ENCODE measurements at regions not wholly inside any gene's neighbourhood (a gene's known extent, or its start where the extent isn't known, plus 50 kb on each side); places are given as distances from the start of the nearest gene placed in this dataset.
"Not testable (repeated sequence)": the region's sequence is repeated elsewhere in the genome, so short reads cannot be mapped to it uniquely, and the experiment has no call there.

DNA sequence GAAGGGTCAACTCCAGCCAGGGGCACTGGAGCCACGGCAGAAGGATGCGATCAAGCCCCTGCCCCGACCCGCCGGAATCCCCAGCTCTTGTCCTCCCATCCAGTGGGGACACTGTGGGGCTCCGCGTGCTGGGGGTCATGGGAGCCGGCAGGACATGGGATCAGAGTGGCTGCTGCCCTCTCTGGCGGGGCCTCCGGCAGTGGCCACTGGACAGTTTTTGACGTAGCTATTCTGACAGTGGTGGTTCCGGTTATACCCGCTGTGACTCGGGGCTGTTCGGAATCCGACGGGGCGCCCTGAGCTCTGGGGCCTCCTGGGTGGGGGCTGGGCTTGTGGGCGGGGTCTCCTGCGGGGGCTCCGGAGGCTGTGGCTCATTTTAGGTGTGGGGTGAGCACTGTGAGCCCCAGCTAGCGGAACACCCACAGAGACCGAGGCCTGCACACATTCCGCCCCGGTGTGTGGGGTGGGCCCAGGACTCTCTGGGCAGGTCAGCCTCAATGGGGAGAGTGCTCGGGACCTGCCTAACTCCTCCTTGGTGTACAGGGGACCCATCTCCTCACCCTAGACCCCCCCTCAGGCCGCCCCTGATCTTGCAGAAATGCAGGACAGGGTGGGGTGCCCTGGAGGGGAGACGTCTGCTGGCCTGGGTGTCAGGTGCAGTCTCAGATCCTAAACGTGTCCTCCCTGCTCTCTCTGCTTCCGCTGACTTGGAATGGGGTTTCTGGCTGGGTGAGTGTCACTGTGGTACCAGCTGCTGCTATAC lies 374.2 kb downstream of the TMEM121 start:
- no peak for DNase-seq (ENCODE audit: low read depth in 3 of 3)

DNA sequence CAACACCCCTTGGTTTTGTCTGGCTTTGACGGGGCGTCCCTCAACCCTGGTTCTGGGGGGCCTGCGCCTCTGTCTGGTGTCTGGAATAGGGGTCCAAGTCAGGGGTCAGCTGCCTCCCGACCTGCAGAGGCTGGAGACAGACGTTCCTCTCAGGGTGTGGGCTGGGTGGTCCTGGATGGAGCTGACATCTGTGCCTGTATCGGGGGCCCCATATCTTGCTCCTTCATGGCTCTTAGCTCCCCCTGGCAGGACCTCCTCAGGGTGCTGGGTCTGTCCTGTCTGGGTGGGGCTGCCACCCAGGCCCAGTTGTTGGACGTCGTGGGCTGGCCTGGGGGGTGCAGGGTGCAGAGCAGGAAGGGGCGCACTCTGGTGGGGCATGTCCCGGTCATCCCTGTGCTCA lies 374.8 kb downstream of the TMEM121 start:
- no peak for DNase-seq (ENCODE audit: low read depth in 3 of 3)

DNA sequence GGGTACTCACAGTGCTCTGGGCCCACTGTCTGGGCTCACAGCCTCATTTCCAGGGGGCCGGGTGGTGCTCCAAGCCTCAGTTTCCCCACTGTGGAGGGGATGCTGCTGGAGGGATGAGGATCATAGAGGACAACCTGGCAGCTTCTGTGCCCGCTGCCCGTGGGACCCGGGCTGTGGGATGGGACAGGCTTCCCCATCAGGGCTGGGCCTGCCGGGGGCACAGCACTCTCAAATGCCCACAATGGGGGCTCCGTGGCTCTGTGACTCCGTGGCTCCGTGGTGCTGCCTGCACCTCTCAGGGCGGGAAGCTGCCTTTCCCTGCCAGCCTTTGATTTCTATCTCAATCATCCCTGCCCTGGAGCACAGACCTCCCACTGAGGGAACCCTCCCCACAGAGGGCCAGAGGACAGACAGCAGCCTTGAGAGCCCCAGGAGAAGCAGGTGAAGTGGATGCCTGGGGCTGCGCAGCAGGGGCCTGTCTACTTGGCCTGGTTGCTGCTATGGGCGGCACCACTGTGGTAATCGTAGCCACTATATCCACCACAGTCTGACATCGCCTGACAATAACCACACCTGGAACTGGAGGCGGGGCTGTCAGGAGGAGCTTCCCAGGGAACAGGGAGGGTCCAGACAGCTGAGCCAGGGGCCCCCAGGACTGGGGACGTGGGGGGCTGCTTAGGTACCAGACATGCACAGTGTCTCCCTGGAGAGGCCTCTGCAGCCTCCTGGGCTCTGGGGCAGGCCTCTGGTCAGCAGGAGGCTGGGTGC lies 375.9 kb downstream of the TMEM121 start:
- no peak for DNase-seq (ENCODE audit: low read depth in 3 of 3)

DNA sequence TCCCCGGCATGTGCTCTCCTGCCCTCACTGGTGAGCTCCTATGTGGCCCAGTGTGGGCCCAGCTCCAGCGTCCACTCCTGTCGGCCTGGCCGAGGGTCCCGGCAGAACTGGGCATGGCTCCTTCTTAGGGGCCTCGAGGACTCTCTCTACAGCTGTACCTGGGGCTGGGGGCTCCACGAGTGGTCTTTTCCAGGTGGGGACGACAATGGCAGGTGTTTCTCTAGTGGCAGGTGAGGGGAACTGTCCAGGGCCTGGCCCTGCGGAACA lies 376.4 kb downstream of the TMEM121 start:
- not testable (repeated sequence) for DNase-seq (ENCODE audit: low read depth in 3 of 3)

GRCh38 chr14:105903971-105904370 lies 377.6 kb downstream of the TMEM121 start:
- no peak for DNase-seq (ENCODE audit: low read depth in 3 of 3)

- DNase-seq (ENCODE audit: low read depth in 3 of 3) = no peak
Observed at GRCh38 chr14:105904379-105904778, 378.0 kb downstream of the TMEM121 start.

DNA sequence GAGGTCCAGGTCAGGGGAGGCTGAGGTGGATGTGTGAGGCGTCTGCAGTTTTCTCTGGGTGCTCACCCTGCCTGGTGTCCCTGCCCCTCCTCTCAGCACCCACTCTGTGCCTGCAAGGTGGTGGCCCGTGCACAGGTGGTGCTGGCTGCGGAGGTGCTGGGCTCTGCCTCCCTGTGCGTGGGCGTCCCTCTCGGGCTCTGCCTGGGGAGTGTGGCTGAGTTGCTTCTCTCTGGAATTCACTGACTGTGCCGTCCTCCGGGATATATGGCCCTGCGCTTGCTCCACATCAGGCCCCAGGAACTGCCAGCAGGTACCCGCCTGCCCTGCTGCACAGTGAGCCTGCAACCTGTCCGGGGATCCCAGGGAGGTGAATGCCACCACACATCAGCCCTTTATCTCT lies 379.1 kb downstream of the TMEM121 start:
- no peak for DNase-seq (ENCODE audit: low read depth in 3 of 3)

DNA sequence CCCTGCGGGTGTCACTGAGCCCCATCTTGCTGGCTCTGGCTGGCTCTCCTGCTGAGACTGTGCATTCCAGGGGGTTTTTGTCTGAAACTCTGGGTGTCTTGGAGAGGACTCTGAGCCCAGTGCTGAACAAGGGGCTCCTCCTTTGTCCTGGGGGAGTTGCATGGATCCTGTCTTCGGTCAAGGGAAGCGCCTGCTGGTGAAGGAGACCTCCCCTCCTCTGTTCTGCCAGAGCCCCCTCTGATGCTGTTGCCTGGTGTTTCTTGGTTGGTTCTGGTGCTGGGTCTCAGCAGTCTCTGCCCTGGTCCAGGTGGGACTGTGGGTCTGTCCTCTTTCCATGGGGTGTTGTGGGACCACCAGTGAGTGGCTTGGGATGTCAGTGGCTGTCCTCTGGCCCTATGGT lies 380.9 kb downstream of the TMEM121 start:
- DNase-seq (ENCODE audit: low read depth in 3 of 3) = no peak

DNA sequence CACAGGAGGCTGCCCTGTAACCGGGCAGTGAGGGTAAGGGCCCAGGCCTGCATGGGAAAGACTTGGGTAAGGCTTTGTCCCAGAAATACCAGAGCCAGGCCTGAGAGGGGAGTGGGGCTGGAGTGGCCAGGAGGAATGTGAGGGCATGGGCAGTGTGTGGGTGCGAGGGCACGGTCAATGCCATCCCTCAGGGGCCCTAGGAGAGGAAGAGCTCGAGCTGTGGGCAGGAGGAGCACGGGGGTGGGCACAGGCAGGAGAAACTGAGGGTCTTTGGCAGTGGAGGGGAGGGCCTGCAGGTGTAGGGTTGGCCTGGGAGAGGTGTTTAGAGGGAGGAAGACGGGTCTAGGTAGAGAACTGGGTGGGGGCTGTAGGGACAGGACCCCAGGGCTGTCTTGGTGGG lies 381.6 kb downstream of the TMEM121 start:
- no peak for DNase-seq (ENCODE audit: low read depth in 3 of 3)

GRCh38 chr14:105908481-105908911 lies 382.1 kb downstream of the TMEM121 start:
- no peak for DNase-seq (ENCODE audit: low read depth in 3 of 3)

GRCh38 chr14:105909046-105909827 lies 382.9 kb downstream of the TMEM121 start:
- DNase-seq (ENCODE audit: low read depth in 3 of 3) = no peak

GRCh38 chr14:105909828-105910120 lies 383.4 kb downstream of the TMEM121 start:
- not testable (repeated sequence) for DNase-seq (ENCODE audit: low read depth in 3 of 3)

DNA sequence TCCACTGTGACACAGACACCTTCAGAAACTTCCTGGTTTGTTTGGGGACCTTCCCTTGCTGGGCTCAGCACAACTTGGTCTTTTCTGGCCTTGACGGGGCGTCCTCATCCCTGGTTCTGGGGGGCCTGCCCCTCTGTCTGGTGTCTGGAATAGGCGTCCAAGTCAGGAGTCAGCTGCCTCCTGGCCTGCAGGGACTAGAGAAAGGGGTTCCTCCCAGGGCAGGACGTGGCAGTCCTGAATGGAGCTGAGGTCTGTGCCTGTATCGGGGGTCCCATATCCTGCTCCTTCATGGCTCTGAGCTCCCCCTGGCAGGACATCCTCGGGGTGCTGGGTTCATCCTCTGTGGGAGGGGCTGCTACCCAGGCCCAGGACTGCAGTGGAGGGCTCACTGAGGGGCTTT lies 384.0 kb downstream of the TMEM121 start:
- DNase-seq (ENCODE audit: low read depth in 3 of 3) = no peak

- no peak for DNase-seq (ENCODE audit: low read depth in 3 of 3)
Observed at GRCh38 chr14:105911006-105911847, 384.8 kb downstream of the TMEM121 start.

- not testable (repeated sequence) for DNase-seq (ENCODE audit: low read depth in 3 of 3)
Observed at GRCh38 chr14:105911848-105912292, 385.5 kb downstream of the TMEM121 start.

DNA sequence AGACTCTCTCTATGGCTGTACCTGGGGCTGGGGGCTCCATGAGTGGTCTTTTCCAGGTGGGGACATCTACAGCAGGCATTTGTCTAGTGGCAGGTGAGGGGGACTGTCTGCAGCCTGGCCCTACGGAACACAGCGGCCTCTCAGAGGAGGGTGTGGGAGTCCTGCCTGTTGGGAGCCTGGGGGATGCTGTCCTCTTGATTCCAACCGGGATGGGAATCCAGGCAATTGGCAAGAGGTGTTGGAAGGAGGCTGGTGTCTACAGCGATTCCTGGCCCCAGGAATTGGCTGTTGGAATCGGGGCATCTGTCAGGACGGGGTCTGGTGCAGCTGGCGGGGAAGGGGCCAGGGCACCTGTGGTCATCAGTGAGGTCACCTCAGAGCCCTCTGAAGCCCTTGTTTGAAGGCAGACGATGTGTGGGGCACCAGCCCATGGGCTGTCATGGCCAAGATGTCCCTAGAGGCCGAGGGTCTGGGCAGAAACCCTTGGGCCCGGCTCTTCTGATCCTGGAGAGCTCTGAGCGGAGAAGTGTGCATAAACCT lies 386.3 kb downstream of the TMEM121 start:
- no peak for DNase-seq (ENCODE audit: low read depth in 3 of 3)

DNA sequence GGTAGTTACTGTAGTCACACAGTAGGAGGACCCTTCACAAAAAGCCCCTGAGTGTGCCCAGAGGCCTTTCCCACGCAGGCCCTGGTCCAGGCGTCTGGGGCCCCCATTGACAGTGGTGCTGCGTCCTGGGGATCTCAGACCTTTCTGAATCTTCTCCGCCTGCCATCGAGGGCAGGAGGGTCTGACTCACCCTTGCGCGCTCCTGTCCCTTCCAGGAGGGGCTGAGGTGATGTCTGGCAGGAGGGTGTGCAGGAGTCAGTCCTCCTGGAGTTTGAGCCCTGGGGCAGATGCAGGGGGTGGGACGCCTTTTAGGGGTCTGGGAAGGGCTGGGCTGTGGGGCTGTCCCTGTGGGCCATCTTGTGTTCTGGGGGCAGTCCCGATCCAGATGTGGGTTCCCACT lies 386.8 kb downstream of the TMEM121 start:
- no peak for DNase-seq (ENCODE audit: low read depth in 3 of 3)

DNA sequence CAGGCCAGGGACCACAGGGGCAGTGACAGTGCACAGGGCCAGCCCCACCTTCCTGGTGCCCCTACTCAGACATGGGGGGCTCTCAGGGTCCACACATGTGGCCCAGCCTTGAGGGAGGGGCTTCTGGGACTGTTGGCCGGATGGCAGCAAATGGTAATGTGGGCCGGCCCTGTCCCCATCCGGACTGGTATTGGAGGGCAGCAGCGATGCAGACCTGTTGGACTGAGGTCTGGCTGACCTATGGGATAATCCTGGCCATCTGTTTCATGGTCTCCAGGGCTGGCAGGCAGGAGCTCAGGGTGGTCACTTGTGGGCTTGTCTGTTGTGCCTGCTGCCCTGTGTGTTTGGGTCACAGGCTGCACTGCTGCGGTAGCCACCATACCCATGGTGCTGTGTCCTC lies 387.5 kb downstream of the TMEM121 start:
- no peak for DNase-seq (ENCODE audit: low read depth in 3 of 3)

DNA sequence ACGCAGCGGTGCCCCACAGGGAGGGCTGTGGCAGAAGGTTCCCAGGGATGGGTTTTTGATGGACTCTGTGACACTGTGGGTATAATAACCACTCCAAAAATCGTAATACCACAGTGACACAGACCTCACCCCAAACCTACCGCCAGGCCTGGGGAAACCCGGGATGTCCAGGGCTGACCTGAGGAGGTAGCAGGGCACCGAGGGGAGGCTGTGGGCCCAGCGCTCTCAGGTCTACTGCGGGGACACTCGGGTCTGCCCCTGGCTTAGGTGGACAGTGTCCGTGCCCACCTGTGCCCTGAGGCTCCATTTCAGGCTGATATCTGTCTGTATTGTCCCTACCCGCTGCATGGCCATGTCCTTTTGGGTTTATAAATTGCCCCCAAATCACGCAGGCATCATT lies 387.9 kb downstream of the TMEM121 start:
- DNase-seq (ENCODE audit: low read depth in 3 of 3) = not testable (repeated sequence)

- DNase-seq (ENCODE audit: low read depth in 3 of 3) = no peak
Observed at GRCh38 chr14:105914738-105915385, 388.5 kb downstream of the TMEM121 start.

DNA sequence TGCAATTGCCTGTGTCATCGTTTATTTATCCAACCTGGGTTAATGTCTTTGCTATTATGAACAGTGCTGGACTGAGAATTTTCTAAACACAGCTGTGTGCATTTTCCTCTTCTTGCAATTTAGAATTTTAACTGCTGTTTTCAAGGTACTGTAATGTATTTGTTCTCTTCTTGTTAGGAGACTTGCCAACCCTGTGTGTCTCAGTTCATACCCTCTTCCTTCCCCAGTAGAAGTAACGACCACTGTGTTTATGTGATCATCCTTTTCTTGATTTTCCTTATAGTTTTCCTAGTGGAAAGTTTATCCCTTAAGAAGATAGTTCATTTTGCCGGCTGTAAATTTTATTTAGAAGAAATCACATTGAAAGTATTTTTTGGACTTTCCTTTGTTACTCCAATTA lies 389.2 kb downstream of the TMEM121 start:
- DNase-seq (ENCODE audit: low read depth in 3 of 3) = not testable (repeated sequence)

Measured in stimulated activated CD4-positive, alpha-beta T cell treated with anti-CD3 and anti-CD28 coated beads, TNF-alpha, amount 100 ng/mL, for 48 hours (primary cell).